ENCODE measurements at regions not wholly inside any gene's neighbourhood (a gene's known extent, or its start where the extent isn't known, plus 50 kb on each side); places are given as distances from the start of the nearest gene placed in this dataset.
"Not testable (repeated sequence)": the region's sequence is repeated elsewhere in the genome, so short reads cannot be mapped to it uniquely, and the experiment has no call there.

- Histone ChIP-seq H3K27me3 (replicated peaks; ENCODE audit: insufficient read depth) (no peaks in the 10 kb centered on the region), H3K27ac (no peak overlapping the region), H3K4me1 (ENCODE audit: control insufficient read depth in 1 of 2, low read depth in 2 of 2) (no peaks in the 10 kb centered on the region), H3K9me3 (no peaks in the 10 kb centered on the region), H3K4me3 (no peak overlapping the region), H3K36me3 (no peaks in the 10 kb centered on the region)
- ATAC-seq (ENCODE audit: insufficient number of reproducible peaks, low FRiP score, low read depth) (no peak), DNase-seq (ENCODE audit: low spot score) (no peak)
- TF ChIP-seq CTCF (IDR thresholded peaks at IDR 0.05) = no peak
Measured at GRCh38 chr2:143841935-143842334, 678.0 kb downstream of the ZEB2 start.

GRCh38 chr2:143840601-143841000 is 679.3 kb downstream of the ZEB2 start:
- H3K9me3 ChIP-seq = no peaks in the 10 kb centered on the region
- no peak overlapping the region for H3K4me3 ChIP-seq
- H3K36me3 ChIP-seq = no peaks in the 10 kb centered on the region
- no peak overlapping the region for H3K27ac ChIP-seq
- no peak for ATAC-seq (ENCODE audit: insufficient number of reproducible peaks, low FRiP score, low read depth)
- no peaks in the 10 kb centered on the region for H3K27me3 ChIP-seq (replicated peaks; ENCODE audit: insufficient read depth)
- TF ChIP-seq CTCF (IDR thresholded peaks at IDR 0.05) = no peak
- no peak for DNase-seq (ENCODE audit: low spot score)
- H3K4me1 ChIP-seq (ENCODE audit: control insufficient read depth in 1 of 2, low read depth in 2 of 2) = no peaks in the 10 kb centered on the region

- Histone ChIP-seq H3K27me3 (replicated peaks; ENCODE audit: insufficient read depth) (no peaks in the 10 kb centered on the region), H3K27ac (no peak overlapping the region), H3K4me1 (ENCODE audit: control insufficient read depth in 1 of 2, low read depth in 2 of 2) (no peaks in the 10 kb centered on the region), H3K4me3 (no peak overlapping the region), H3K36me3 (no peaks in the 10 kb centered on the region), H3K9me3 (no peaks in the 10 kb centered on the region)
- DNase-seq (ENCODE audit: low spot score) = no peak
- no peak for ATAC-seq (ENCODE audit: insufficient number of reproducible peaks, low FRiP score, low read depth)
- TF ChIP-seq CTCF (IDR thresholded peaks at IDR 0.05) = no peak
Measured at GRCh38 chr2:143840194-143840593, 679.7 kb downstream of the ZEB2 start.

GRCh38 chr2:143839456-143839855 is 680.5 kb downstream of the ZEB2 start:
- no peak overlapping the region for H3K4me3 ChIP-seq
- TF ChIP-seq CTCF (IDR thresholded peaks at IDR 0.05) = no peak
- no peaks in the 10 kb centered on the region for H3K4me1 ChIP-seq (ENCODE audit: control insufficient read depth in 1 of 2, low read depth in 2 of 2)
- no peak overlapping the region for H3K27ac ChIP-seq
- H3K27me3 ChIP-seq (replicated peaks; ENCODE audit: insufficient read depth) = no peaks in the 10 kb centered on the region
- ATAC-seq (ENCODE audit: insufficient number of reproducible peaks, low FRiP score, low read depth) (no peak), DNase-seq (ENCODE audit: low spot score) (no peak)
- H3K9me3 ChIP-seq = no peaks in the 10 kb centered on the region
- no peaks in the 10 kb centered on the region for H3K36me3 ChIP-seq

- ATAC-seq (ENCODE audit: insufficient number of reproducible peaks, low FRiP score, low read depth); H3K27ac ChIP-seq; H3K27me3 ChIP-seq (replicated peaks; ENCODE audit: insufficient read depth); DNase-seq (ENCODE audit: low spot score); H3K4me1 ChIP-seq (ENCODE audit: control insufficient read depth in 1 of 2, low read depth in 2 of 2); H3K4me3 ChIP-seq; H3K36me3 ChIP-seq; H3K9me3 ChIP-seq: not testable (repeated sequence)
Measured at GRCh38 chr2:143837055-143837454, 682.9 kb downstream of the ZEB2 start.

- no peak overlapping the region for H3K27ac ChIP-seq
Measured at GRCh38 chr2:143835481-143835880, 684.4 kb downstream of the ZEB2 start.

More at GRCh38 chr2:143835481-143835880, 684.4 kb downstream of the ZEB2 start:
- no peaks in the 10 kb centered on the region for H3K9me3 ChIP-seq
- no peaks in the 10 kb centered on the region for H3K36me3 ChIP-seq
- H3K4me1 ChIP-seq (ENCODE audit: control insufficient read depth in 1 of 2, low read depth in 2 of 2) = no peaks in the 10 kb centered on the region
- ATAC-seq (ENCODE audit: insufficient number of reproducible peaks, low FRiP score, low read depth) (no peak), DNase-seq (ENCODE audit: low spot score) (no peak)
- TF ChIP-seq CTCF (IDR thresholded peaks at IDR 0.05) = no peak
- H3K27me3 ChIP-seq (replicated peaks; ENCODE audit: insufficient read depth) = no peaks in the 10 kb centered on the region
- no peak overlapping the region for H3K4me3 ChIP-seq

All from thoracic aorta (tissue), 2 donors.